ENCODE measurements at regions not wholly inside any gene's neighbourhood (a gene's known extent, or its start where the extent isn't known, plus 50 kb on each side); places are given as distances from the start of the nearest gene placed in this dataset.
"Not testable (repeated sequence)": the region's sequence is repeated elsewhere in the genome, so short reads cannot be mapped to it uniquely, and the experiment has no call there.

DNA sequence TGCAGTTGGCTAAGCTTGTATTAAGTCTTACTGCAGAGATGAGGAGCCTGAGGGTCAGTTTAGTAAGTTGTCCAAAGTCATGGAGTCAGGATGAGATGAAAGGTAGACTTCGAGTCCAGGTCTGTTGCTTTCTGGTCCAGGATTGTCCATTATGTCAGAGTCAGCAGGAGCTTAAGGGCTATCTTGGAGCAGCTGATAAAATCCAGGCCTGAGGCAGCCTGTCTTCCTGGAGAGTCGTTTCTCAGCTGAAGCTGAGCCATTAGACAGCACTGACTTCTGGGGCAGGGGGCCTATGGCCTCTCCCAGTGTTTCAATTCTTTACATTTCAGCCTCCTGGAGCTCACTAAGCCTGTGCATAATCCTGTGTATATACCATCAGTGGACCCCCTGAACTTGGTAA, 219.5 kb upstream of the GAP43 start:
- Histone ChIP-seq H3K4me1 (no peaks in the 10 kb centered on the region), H3K4me3 (no peak overlapping the region), H3K27ac (no peak overlapping the region), H3K27me3 (replicated peaks in 1 of 7) (no peaks in the 10 kb centered on the region), H3K36me3 (no peaks in the 10 kb centered on the region), H3K9me3 (no peaks in the 10 kb centered on the region)
- 55 to 75% (median 64%) methylated on average over 2 of the region's 2 CpGs for WGBS, 5 donors
- intact Hi-C loops (cut with DNase I; ENCODE audit: low total_unique reads): no loop called here
- TF ChIP-seq POLR2AphosphoS5 (IDR thresholded peaks at IDR 0.05) (no peak), POLR2A (IDR thresholded peaks at IDR 0.05) (no peak)
- TF ChIP-seq, protein P1, sequence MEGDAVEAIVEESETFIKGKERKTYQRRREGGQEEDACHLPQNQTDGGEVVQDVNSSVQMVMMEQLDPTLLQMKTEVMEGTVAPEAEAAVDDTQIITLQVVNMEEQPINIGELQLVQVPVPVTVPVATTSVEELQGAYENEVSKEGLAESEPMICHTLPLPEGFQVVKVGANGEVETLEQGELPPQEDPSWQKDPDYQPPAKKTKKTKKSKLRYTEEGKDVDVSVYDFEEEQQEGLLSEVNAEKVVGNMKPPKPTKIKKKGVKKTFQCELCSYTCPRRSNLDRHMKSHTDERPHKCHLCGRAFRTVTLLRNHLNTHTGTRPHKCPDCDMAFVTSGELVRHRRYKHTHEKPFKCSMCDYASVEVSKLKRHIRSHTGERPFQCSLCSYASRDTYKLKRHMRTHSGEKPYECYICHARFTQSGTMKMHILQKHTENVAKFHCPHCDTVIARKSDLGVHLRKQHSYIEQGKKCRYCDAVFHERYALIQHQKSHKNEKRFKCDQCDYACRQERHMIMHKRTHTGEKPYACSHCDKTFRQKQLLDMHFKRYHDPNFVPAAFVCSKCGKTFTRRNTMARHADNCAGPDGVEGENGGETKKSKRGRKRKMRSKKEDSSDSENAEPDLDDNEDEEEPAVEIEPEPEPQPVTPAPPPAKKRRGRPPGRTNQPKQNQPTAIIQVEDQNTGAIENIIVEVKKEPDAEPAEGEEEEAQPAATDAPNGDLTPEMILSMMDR (IDR thresholded peaks at IDR 0.05 in 8 of 11, conservative IDR thresholded peaks at IDR 0.05 in 3 of 11): no peak
- DNase-seq: no peak

- intact Hi-C loops (cut with DNase I; ENCODE audit: low total_unique reads): no loop called here
- Histone ChIP-seq H3K36me3 (no peaks in the 10 kb centered on the region), H3K27ac (no peak overlapping the region), H3K4me1 (no peaks in the 10 kb centered on the region), H3K9me3 (no peaks in the 10 kb centered on the region), H3K4me3 (no peak overlapping the region), H3K27me3 (replicated peaks in 1 of 7) (no peaks in the 10 kb centered on the region)
- no peak for DNase-seq
- WGBS, 5 donors: 85 to 91% (median 86%) methylated on average over 5 of the region's 5 CpGs
- TF ChIP-seq POLR2AphosphoS5 (IDR thresholded peaks at IDR 0.05) (no peak), POLR2A (IDR thresholded peaks at IDR 0.05) (no peak)
- TF ChIP-seq, protein P1 (IDR thresholded peaks at IDR 0.05 in 8 of 11, conservative IDR thresholded peaks at IDR 0.05 in 3 of 11): no peak
Measured at GRCh38 chr3:115409596-115409995, 213.7 kb upstream of the GAP43 start.

DNA sequence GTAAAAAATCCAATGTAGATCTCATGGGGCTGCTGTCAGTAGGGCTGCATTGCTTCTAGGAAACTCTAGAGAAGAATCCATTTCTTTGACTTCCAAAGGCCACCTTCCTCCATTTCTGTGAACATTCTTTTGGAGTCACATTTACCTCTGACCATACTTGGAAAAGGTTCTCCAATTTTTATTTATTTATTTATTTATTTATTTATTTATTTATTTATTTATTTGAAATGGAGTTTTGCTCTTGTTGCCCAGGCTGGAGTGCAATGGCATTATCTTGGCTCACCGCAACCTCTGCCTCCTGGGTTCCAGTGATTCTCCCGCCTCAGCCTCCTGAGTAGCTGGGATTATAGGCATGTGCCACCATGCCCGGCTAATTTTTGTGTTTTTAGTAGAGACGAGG, 208.7 kb upstream of the GAP43 start:
- H3K27me3 ChIP-seq (replicated peaks in 1 of 7); H3K9me3 ChIP-seq; H3K4me1 ChIP-seq; H3K27ac ChIP-seq; H3K4me3 ChIP-seq; intact Hi-C loops (cut with DNase I; ENCODE audit: low total_unique reads); H3K36me3 ChIP-seq; DNase-seq: not testable (repeated sequence)
- WGBS, 5 donors: 89 to 99% (median 91%) methylated on average over 4 of the region's 4 CpGs

- H3K4me1 ChIP-seq: no peaks in the 10 kb centered on the region
- no peak for DNase-seq
- no peak overlapping the region for H3K4me3 ChIP-seq
- intact Hi-C loops (cut with DNase I; ENCODE audit: low total_unique reads): no loop called here
- TF ChIP-seq POLR2AphosphoS5 (IDR thresholded peaks at IDR 0.05) (no peak), POLR2A (IDR thresholded peaks at IDR 0.05) (no peak)
- TF ChIP-seq, protein P1 (IDR thresholded peaks at IDR 0.05 in 8 of 11, conservative IDR thresholded peaks at IDR 0.05 in 3 of 11): no peak
- H3K36me3 ChIP-seq: no peaks in the 10 kb centered on the region
- H3K27me3 ChIP-seq (replicated peaks in 1 of 7): no peaks in the 10 kb centered on the region
- WGBS, 5 donors: 77 to 94% (median 87%) methylated on average over 4 of the region's 4 CpGs
- H3K27ac ChIP-seq: no peak overlapping the region
- H3K9me3 ChIP-seq: no peaks in the 10 kb centered on the region
Measured at GRCh38 chr3:115415246-115415996, 207.9 kb upstream of the GAP43 start.

Data from spleen (tissue), 11 donors.